T-helper 1 cell (primary cell): ENCODE measurements at regions not wholly inside any gene's neighbourhood (a gene's known extent, or its start where the extent isn't known, plus 50 kb on each side); places are given as distances from the start of the nearest gene placed in this dataset.

Experiments used
- DNase-seq, 5 donors: peaks; one replicate each; pipeline ENCODE4 v3.0.0-alpha.2; 2012 to 2020

DNA sequence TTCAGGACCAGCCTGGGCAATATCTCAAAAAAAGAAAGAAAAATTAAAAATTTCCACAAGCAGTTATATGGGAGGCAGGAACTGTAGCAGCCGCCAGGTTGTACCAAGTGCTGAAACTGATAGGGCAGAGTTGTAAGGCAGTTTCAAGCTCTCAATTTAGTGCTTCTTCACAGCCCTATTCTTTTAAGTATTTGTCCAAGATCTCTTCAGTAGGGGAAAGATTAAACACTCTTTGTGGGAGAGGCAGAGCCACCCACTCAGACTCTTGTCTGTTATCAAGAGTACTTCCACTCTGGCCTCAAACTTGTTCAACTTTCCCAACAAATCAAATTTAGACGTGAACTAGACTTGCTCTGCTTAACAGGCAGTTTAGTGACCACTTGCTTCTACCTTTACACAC, 228.7 kb downstream of the REEP3 start:
- no peak for DNase-seq

DNA sequence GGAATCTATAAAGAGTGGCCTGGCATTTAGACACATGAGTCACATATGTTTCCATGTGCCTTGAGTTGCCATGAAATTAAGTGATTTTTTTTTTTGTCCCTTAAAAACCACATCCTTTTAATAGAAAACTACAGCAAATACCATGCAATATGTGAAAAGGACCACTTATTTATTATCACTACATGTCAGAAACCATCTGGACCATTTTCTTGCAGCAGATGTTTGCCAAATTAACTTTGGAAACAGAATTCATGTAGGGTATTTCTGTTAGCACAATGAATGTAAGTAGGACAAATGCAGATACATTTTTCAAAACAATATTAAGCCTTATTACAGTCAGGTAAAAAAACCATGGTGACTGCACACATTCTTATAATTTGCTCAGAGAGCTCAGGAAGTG, 230.6 kb downstream of the REEP3 start:
- no peak for DNase-seq

DNA sequence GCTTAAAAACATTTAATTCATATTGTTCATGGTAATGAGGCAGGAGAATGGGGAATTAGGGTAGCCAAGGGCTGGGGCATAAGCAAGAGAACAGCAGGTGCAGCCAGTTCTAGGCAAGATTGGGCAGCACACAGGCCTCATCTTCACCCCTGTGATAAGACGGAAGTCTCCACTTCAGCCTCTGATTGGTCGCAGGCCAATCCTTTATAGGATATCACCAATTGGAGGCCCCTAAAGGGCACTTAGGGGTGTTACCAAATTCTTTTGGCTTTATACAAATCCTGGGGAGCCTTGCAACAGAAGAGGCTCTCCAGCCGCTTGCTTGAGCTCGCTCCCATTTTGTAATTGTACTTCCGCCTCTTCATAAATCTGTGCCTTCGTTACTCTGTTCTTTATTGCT, 231.1 kb downstream of the REEP3 start:
- DNase-seq: no peak

DNA sequence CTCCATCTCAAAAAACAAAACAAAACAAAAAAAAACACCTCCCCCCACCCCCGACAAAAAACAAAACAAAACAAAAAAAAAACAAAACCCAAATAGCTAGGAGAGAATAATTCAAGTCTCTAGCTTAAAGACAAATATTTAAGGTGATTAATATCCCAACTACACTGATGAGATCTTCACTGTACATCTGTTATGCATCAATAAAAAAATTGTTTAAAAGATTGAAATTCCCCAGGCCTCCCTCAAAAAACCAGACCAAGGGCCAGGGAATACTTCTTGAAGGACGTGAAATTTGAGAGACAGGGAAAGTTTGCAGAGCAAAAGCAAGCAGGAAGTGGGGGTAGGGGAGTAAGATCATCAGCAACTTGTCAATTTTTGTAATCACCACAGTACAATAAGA, 232.6 kb downstream of the REEP3 start:
- DNase-seq: no peak

DNA sequence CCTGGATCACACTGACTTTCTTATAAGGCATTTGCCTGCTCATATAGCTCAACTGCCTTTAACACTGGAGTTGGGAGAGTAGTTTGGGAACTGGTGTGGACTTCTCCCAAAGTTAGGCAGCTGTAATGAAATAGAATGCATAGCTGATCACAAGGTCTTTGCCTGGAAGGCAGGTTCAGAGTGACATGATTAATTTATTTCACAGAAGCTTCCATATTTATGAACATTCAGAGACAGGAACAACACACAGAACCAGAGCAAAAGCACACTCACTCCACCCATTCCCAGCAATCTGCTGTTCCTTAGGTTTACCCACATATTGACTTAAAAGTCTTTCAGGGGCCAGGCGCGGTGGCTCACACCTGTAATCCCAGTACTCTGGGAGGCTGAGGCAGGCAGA, 234.2 kb downstream of the REEP3 start:
- no peak for DNase-seq

DNA sequence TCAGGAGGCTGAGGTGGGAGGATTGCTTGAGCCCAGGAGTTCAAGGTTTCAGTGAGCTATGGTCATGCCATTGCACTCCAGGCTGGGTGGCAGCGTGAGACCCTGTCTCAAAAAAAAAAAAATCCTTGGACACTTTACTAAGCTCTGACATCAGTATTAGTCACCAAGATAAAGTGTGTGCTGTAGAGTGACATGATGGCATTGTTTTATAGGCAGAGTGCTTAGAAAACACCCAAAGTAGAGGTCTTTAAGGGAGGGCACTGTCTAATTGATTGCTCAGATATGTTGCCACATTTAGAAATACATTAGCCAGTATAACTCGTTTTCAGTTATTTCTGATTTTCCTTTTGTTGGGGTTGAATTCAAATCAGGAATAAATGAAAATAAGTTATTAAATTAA, 235.9 kb downstream of the REEP3 start:
- no peak for DNase-seq

DNA sequence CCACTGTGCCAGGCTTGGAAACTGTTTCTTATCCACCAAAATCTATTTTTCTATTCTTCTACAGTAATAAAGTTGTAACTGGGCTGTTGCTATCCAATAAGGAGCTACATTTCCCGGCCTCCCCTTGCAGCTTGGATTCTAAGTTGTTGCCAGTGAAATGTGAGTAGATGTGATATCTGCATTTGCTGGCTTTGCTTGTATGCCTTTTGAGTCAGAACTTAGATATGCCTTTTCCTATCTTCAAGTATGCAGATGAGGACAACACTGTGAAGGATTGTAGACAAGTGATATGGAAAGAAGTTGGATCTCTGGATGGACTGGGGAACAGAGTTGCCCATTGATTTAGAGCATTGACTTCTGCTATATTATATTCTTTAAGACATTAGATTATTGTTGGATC, 236.9 kb downstream of the REEP3 start:
- no peak for DNase-seq

DNA sequence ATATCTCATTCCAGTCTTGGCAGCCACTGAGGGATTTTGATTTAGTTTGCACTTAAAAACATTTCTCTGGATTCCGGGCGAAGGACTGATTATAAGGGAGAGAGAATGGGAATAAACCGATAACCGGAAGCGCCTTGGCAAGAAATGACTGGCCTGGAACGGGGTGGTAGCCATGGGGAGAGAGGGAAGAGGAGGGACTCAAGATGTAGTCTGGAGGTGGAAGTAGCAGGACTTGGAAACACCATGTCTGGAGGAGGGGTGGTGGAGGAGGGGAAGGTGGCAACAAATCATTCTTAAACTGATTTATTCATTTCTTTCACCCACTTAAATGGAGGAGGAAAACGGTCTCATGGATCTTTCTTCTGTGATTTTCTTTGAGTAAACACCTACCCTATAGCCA, 238.1 kb downstream of the REEP3 start:
- DNase-seq: no peak

DNA sequence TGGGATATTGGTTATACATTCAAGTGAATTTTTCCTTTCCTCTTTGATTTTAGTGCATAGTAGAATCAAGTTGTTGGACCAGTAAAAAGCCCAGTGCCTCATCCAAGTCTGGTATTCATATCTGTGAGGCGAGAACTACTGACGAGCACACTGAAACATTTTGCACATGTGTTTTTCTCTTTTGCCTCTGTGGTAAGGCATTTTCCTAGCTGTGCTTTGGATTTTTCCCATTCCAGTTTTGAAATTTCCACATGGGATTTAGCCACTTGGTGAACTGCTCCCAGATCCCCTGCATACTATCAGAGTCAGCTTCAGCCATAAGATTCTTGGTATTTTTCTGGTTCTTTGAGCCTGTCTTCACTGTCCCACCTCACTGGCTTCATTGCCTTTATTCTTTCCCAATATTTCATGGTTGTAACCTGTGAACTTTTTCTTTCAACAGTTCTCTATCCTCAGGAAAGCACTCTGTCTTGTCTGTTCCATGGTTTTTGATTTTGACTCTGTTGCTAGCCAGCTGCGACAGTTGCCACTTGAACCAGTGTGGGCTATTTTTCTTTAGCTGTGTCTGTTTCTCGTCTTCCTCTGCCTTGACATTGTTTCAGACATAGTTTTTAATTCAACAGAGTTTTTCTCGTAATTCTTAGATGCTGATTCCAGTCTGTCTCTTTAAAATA, 239.0 kb downstream of the REEP3 start:
- no peak for DNase-seq

DNA sequence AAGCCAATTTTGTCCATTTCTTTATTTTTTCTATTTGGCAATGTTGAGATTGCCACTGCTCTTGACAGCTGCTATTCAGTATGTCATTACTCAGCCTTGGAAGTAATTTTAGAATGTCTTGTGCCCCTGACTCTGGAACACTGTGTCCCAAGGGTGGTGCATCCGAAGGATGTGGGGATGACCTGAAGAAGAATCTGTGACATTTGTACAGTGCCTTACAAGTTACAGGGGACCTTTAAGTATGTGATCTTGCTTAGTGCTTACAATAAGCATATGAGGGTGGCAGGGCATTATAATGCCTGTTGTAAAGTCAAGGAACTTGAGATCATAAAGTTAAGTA, 239.5 kb downstream of the REEP3 start:
- DNase-seq: no peak

DNA sequence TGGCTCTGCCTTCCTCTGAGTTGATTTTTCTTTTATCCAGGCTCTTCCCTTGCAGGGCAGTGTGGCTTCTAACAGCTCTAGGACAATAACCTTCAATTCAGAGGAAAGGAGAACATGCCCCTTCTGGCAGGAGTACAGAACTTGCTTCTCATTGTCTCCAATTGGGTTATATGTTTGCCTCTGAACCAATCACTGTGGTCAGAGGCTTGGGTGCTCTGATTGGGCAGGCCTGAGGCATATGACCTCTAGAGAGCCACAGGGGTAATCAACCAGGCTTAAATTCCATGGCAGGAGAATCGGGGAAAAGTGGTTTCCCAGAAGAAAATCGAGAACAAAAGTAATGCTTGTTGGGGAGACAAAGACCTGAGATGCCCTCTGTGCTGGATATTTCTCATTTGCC, 240.0 kb downstream of the REEP3 start:
- no peak for DNase-seq

DNA sequence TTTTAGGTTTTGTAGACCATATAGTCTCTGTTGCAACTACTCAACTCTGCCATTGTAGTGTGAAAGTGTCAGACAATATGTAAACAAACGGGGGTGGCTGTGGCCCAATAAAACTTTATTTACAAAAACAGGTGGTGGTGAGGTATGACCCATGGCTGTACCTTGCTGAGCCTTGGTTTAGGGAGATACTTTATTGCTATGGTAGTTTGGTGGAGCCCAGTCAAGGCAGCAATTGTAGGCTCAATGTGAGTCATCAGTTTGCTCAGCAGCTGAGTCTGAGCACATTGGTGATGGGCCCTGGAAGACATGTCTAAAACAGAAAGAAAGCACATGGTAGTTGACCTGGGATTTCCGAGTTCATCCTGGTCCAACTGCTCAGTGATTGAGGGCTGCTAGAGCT, 242.5 kb downstream of the REEP3 start:
- DNase-seq: no peak

DNA sequence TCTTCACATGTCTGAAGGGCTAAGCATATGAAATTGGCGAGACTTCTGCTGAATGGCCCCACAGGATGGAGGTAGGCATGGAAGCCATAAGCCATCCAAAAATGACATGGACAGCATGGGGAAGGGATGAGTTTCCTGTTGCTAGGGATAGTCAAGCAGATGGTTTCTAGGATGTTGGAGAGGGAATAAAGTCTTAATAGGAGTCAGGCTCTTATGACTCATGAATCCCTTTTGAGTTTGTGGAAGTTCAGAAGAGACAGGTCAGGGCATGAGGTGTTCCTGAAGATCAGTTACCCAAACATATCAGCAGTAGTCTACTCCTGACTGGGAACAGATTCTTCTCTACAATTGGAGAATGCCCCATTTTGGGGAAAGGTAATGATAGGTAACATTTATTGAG, 243.9 kb downstream of the REEP3 start:
- no peak for DNase-seq

DNA sequence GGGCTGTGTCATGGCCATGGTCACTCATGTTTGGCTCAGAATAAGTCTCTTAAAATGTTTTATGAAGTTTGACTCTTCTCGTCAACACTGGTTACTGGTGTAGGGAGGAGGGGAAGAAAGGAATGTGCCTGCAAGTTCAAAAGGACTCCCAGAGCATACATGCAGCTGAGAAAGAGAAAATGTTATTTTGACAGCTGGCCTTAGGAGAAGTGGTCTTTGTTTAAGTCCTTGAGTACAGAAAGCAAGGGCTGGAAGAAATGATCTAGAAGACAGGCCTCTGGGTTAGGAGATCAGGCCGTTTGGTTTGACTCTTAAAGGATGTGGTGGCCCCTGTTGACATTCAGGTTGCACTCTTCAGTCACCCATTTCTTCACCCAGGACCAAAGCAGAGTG, 245.5 kb downstream of the REEP3 start:
- no peak for DNase-seq

DNA sequence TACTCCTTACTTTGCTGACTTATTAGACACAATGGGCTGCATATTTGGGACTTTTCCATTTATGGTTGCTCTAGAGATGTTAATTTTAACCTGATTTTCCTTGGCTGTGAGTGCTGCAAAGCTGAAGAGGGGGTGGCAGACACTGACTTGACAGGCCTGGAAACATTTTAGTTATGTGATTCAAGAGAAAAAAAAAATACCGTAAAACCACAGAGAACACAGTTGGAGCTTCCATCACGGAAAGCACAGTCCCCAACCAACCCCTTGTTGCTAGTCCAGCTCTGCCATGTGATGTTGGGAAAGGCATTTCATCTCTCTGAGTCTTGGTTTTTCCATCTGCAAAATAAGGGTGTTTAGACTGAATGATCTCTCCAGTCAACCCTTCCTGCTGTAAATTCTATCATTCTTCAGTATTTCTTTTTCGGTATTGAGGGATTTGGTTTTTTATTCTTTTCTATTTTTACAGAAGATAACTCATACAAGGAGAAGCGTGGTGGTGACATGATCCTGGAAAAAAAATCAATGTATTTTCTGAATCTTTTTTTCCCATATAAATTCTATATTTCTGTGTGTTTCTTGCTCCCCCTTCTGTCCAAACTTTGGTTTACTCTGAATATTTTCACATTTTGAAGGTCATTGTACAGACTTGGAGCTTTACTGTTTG, 246.1 kb downstream of the REEP3 start:
- DNase-seq: no peak

DNA sequence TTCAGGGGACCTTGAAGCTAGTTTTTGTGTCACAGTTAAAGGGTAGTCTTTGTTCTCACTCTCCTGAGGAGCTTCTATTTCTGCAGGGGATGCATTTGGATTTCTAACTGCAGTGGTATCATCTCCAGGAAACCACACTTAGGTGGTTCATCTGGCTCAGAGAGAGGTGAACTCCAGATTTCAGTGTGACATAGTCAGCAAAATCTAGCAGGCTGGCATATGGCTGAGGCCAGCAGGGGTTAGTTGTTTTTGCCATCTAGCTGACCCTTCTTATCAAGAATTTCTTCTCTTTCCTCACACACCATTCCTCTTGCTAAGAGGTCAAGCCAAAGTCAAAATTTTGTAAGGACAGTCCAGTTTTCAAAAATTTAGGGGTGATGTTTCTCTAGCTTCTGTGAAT, 248.2 kb downstream of the REEP3 start:
- no peak for DNase-seq

DNA sequence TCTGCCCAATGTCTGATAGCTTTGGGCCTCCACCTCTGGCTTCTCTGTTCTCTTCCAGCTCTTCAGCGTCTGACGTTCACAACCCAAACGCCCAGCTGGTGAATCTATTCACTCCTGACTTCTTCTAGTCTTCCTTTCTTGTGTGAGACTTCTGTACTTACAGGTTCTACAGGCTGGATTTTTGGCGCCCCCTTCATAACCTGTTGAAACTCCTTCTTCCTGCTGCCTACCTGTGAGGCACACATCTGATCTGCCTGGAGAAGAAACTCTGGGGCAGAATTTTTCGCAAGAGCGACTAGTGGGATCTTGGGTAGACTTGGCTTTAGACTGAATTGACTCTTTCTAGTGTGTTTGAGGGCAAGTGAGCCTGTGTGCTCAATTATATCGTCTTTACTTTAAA, 249.3 kb downstream of the REEP3 start:
- no peak for DNase-seq

DNA sequence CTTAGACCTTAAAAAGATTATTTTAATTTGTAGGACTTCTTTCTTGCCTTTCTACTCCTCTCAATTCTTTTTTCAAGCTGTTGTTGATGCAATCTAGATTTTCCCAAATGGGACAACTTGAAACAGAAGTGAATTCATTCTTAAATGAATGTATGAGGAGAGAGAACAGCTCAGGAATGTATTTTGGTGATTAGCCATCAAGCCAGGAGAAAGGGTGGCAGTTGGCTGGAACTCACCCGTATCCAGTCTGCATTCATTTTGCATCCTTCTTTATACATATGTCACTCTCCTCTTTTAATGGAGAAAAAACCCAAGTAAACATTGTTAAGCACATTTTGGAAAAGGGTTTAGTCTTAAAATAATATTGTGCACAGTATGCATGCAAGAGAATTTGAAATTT, 251.3 kb downstream of the REEP3 start:
- no peak for DNase-seq

DNA sequence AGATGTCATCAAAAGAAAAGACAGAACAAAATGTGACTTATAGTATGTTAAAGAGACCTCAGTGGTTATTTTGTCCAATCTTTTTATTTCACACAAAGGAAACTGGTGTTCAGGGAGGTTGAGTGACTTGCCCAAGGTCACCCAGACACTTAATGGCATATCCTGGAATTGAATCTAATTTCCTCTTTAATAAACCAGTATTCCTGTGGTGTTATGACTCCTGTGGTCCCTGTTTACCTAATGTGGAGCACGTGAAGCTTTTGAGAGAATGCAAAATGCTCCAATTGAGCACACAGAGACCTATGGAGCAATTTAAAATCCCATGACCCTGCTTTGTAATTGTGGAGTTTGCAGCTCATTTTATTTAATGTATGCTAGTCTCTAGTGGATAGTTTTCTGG, 251.9 kb downstream of the REEP3 start:
- DNase-seq: no peak

DNA sequence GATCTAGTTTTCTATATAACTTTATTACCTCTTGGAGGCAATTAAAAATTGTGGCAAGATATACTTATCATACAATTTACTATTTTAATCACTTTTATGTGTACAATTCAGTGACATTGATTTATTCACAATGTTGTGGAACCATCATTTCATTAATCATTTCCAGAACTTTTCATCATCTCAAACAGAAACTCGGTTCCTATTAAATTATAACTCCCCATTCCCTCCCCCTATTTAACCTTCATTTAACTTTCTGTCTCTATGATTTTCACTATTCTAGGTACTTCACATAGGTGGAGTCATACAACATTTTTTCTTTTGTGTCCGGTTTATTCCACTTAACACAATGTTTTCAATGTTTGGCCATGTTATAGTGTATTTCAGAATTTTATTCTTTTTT, 252.8 kb downstream of the REEP3 start:
- DNase-seq: no peak

DNA sequence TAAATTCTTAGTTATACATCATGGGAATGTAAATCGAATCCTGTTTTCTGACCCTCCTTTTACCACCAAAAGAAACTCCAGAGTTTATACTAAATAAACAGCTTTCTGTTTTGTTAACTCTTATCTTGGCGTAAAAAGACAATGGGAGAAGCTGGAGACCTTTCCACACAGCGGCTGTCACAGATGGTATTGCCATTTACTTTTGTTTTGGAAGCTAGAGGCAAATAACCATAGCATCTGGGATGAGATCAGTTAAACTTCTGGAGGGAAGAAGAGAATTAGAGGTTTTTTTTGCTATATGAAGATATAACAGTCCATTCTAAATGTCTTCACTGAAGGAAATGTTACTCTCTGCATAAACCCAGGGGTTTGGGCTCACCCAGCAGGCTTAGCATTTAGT, 258.9 kb downstream of the REEP3 start:
- DNase-seq: no peak

DNA sequence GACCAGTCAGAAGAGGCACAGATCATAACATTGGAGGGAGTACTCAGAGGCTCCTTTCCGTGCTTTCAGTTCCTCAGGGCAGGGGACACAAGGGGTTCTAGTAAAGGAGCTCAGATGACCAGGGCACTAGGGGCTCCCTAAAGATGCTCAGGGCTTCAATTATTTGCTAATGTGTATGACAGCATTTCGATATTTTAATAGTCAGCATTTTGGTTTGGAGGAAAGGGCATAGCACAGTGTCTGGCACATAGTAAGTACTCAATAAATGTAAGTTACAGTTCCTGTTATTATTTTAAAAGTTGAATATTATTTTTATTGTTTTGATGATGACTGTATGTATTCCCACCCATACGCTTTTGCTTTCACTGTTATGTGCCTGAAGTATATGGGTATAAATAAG, 260.0 kb downstream of the REEP3 start:
- no peak for DNase-seq

DNA sequence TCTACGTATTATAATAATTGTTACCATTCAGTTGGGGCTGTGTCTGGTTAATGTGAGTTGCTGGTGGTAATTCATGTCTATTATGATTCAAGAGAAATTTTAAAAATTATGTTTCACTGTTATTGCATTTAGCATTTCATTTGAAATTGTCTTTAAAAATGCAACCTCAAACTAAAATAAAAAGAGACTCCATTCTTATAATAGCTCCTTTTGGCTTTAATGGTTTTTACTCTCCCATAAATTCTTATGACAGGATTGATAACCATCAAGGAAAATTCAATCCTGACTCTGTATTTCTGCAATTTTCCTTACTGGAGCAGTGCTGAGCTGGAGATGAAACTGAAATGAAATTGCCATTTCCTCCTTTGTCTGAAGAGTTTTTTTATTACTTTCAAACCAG, 262.7 kb downstream of the REEP3 start:
- no peak for DNase-seq

DNA sequence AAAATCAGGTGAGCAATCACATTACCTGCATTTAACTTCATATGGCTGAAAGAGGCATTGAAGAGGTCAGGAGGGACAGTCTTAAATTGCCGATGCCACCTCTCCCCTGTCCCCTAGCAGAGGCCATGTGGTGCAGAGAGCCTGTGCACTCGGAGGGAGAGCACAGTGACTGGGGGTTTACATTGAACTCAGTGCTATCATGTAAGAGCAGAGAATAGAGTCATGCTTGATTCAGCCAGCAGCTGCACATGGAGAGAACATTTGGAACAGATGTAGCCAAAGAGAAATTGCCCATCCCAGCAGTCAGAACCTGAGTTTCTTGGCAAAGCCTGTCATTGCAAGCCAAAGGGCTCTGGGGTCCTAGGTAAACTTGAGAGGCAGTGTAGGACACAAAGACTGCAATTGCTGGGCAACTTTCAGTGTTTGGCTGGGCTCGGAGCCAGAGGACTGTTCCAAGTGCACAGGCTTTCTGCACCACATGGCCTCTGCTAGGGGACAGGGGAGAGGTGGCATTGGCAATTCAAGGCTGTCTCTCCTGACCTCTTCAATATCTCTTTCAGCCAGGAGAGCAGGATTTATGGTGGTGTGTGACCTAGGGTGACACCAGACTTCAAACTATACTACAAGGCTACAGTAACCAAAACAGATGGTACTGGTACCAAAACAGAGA, 267.1 kb downstream of the REEP3 start:
- no peak for DNase-seq
